ENCODE measurements at regions not wholly inside any gene's neighbourhood (a gene's known extent, or its start where the extent isn't known, plus 50 kb on each side); places are given as distances from the start of the nearest gene placed in this dataset.

GRCh38 chr2:61677306-61677705 is 139.2 kb upstream of the XPO1 start:
- intact Hi-C loops (cut with DNase I) = no loop called here
- no peaks in the 10 kb centered on the region for H3K9me3 ChIP-seq
- H3K27ac ChIP-seq = no peak overlapping the region
- no peaks in the 10 kb centered on the region for H3K27me3 ChIP-seq
- TF ChIP-seq CTCF (IDR thresholded peaks at IDR 0.05) = no peak
- H3K4me1 ChIP-seq = no peaks in the 10 kb centered on the region
- H3K9ac ChIP-seq (ENCODE audit: low read depth in 2 of 2, low read length in 2 of 2) = no peak overlapping the region
- DNase-seq = no peak
- no peaks in the 10 kb centered on the region for H3K36me3 ChIP-seq
- H3K4me3 ChIP-seq = no peak overlapping the region

- Histone ChIP-seq H3K27ac (no peak overlapping the region), H3K9ac (ENCODE audit: low read depth in 2 of 2, low read length in 2 of 2) (no peak overlapping the region), H3K4me1 (no peaks in the 10 kb centered on the region), H3K36me3 (no peaks in the 10 kb centered on the region), H3K4me3 (no peak overlapping the region), H3K27me3 (no peaks in the 10 kb centered on the region), H3K9me3 (no peaks in the 10 kb centered on the region)
- no peak for DNase-seq
- intact Hi-C loops (cut with DNase I) = no loop called here
- no peak for TF ChIP-seq CTCF (IDR thresholded peaks at IDR 0.05)
Observed at GRCh38 chr2:61675204-61675603, 137.0 kb upstream of the XPO1 start.

GRCh38 chr2:61671561-61672315 is 133.6 kb upstream of the XPO1 start:
- intact Hi-C loops (cut with DNase I) = no loop called here
- DNase-seq = no peak
- Histone ChIP-seq H3K9ac (ENCODE audit: low read depth in 2 of 2, low read length in 2 of 2) (peak overlapping the region; percentile 50 to 56), H3K36me3 (no peaks in the 10 kb centered on the region), H3K4me3 (no peak overlapping the region), H3K9me3 (no peaks in the 10 kb centered on the region), H3K4me1 (no peaks in the 10 kb centered on the region), H3K27me3 (no peaks in the 10 kb centered on the region), H3K27ac (peak overlapping the region; percentile 80)
- no peak for TF ChIP-seq CTCF (IDR thresholded peaks at IDR 0.05)

- no peak for TF ChIP-seq CTCF (IDR thresholded peaks at IDR 0.05)
- intact Hi-C loops (cut with DNase I) = no loop called here
- DNase-seq = peak; percentile 44
- Histone ChIP-seq H3K9me3 (no peaks in the 10 kb centered on the region), H3K36me3 (no peaks in the 10 kb centered on the region), H3K4me1 (no peaks in the 10 kb centered on the region), H3K27ac (peak overlapping the region; percentile 80), H3K27me3 (no peaks in the 10 kb centered on the region), H3K9ac (ENCODE audit: low read depth in 2 of 2, low read length in 2 of 2) (peak overlapping the region; percentile 50 to 56), H3K4me3 (no peak overlapping the region)
Observed at GRCh38 chr2:61670591-61671501, 132.7 kb upstream of the XPO1 start.

- intact Hi-C loops (cut with DNase I) = loop anchor here (10.0 kb wide), 1 partner anchor 129 kb away; the partner anchor contains the start of gene XPO1
- H3K9ac ChIP-seq (ENCODE audit: low read depth in 2 of 2, low read length in 2 of 2) = no peak overlapping the region
- no peaks in the 10 kb centered on the region for H3K27me3 ChIP-seq
- no peaks in the 10 kb centered on the region for H3K36me3 ChIP-seq
- no peak overlapping the region for H3K27ac ChIP-seq
- H3K9me3 ChIP-seq = no peaks in the 10 kb centered on the region
- H3K4me1 ChIP-seq = no peaks in the 10 kb centered on the region
- TF ChIP-seq CTCF (IDR thresholded peaks at IDR 0.05) = no peak
- H3K4me3 ChIP-seq = no peak overlapping the region
- no peak for DNase-seq
Observed at GRCh38 chr2:61664190-61664589, 126.0 kb upstream of the XPO1 start.
